Breast epithelium (tissue), 4 donors: ENCODE measurements at regions not wholly inside any gene's neighbourhood (a gene's known extent, or its start where the extent isn't known, plus 50 kb on each side); places are given as distances from the start of the nearest gene placed in this dataset.

Source experiments
- DNase-seq, 2 donors: peaks; one replicate each; pipeline ENCODE4 v3.0.0-alpha.2; 2019; ENCODE audit warnings: low spot score in 2 of 2
- H3K27ac ChIP-seq, 2 donors: fragments of 200-600 bp; sonication (generic) in 1 of 2; one replicate each; pipeline ENCODE4 v1.5.1; 2016 to 2019; ENCODE audit warnings: mild to moderate bottlenecking in 1 of 2
- H3K27me3 ChIP-seq, 2 donors: fragments of 200-600 bp; sonication (generic) in 1 of 2; one replicate each; pipeline versions ENCODE4 v1.5.1 to v1.6.0; 2017 to 2019; ENCODE audit warnings: control low read depth in 1 of 2, mild to moderate bottlenecking in 1 of 2
- H3K36me3 ChIP-seq: fragments of 200-600 bp; one replicate; pipeline ENCODE4 v1.5.1; 2019
- H3K4me1 ChIP-seq, 2 donors: fragments of 200-600 bp; sonication (generic); one replicate each; pipeline ENCODE4 v1.5.1; 2016 to 2019; ENCODE audit warnings: control low read depth in 1 of 2
- H3K4me3 ChIP-seq, 3 donors: fragments of 200-600 bp; sonication (generic); 1 replicate in 2 of 3; 2 replicates in 1 of 3; pipeline ENCODE4 v1.5.1; 2016 to 2019; ENCODE audit warnings: mild to moderate bottlenecking in 3 of 3, moderate library complexity in 2 of 3
- H3K9me3 ChIP-seq, 2 donors: fragments of 200-600 bp; sonication (generic) in 1 of 2; one replicate each; pipeline ENCODE4 v1.5.1; 2016 to 2019; ENCODE audit warnings: control low read depth in 1 of 2
- CTCF ChIP-seq, 3 donors: fragments of 450-650 bp; IDR thresholded peaks; one replicate each; pipeline ENCODE4 v1.5.1; 2016 to 2017; ENCODE audit warnings: antibody characterized with exemption in 3 of 3, mild to moderate bottlenecking in 3 of 3, moderate library complexity in 3 of 3
- POLR2A ChIP-seq: fragments of 450-650 bp; IDR thresholded peaks from one replicate; pipeline ENCODE4 v1.6.1; 2016; ENCODE audit warnings: antibody characterized with exemption, mild to moderate bottlenecking, moderate library complexity
- POLR2AphosphoS5 ChIP-seq, 3 donors: sonication (generic); formaldehyde crosslinking; IDR thresholded peaks; one replicate each; pipeline ENCODE4 v1.6.1; 2017; ENCODE audit warnings: antibody characterized with exemption in 3 of 3
- intact Hi-C: fragments of 100-400 bp; cut with DNase I; formaldehyde crosslinking; loops from one replicate; pipeline ENCODE4 v1.15.1; 2023; ENCODE audit warnings: low total_unique reads

GRCh38 chr10:111548084-111548726 is 471.4 kb downstream of the ADRA2A start:
- Histone ChIP-seq H3K27me3 (no peaks in the 10 kb centered on the region), H3K36me3 (no peaks in the 10 kb centered on the region), H3K9me3 (no peaks in the 10 kb centered on the region), H3K27ac (no peak overlapping the region), H3K4me1 (no peaks in the 10 kb centered on the region), H3K4me3 (no peak overlapping the region)
- intact Hi-C loops = no loop called here
- TF ChIP-seq POLR2AphosphoS5 (IDR thresholded peaks at IDR 0.05) (no peak), POLR2A (no peak), CTCF (IDR thresholded peaks at IDR 0.05) (no peak)
- no peak for DNase-seq

GRCh38 chr10:111551001-111551400 is 474.2 kb downstream of the ADRA2A start:
- Histone ChIP-seq H3K36me3 (no peaks in the 10 kb centered on the region), H3K4me3 (no peak overlapping the region), H3K4me1 (no peaks in the 10 kb centered on the region), H3K27me3 (no peaks in the 10 kb centered on the region), H3K9me3 (no peaks in the 10 kb centered on the region), H3K27ac (no peak overlapping the region)
- no peak for DNase-seq
- intact Hi-C loops = no loop called here
- TF ChIP-seq POLR2AphosphoS5 (IDR thresholded peaks at IDR 0.05) (no peak), CTCF (IDR thresholded peaks at IDR 0.05) (no peak), POLR2A (no peak)

- H3K4me3 ChIP-seq = no peak overlapping the region
- H3K9me3 ChIP-seq = no peaks in the 10 kb centered on the region
- TF ChIP-seq POLR2AphosphoS5 (IDR thresholded peaks at IDR 0.05) (no peak), POLR2A (no peak), CTCF (IDR thresholded peaks at IDR 0.05) (no peak)
- no peak overlapping the region for H3K27ac ChIP-seq
- H3K27me3 ChIP-seq = no peaks in the 10 kb centered on the region
- no peaks in the 10 kb centered on the region for H3K4me1 ChIP-seq
- no peaks in the 10 kb centered on the region for H3K36me3 ChIP-seq
- DNase-seq = no peak
- intact Hi-C loops = no loop called here
These were observed 479.8 kb downstream of the ADRA2A start for GRCh38 chr10:111556666-111557065.

- intact Hi-C loops = no loop called here
- Histone ChIP-seq H3K4me1 (no peaks in the 10 kb centered on the region), H3K27ac (no peak overlapping the region), H3K9me3 (no peaks in the 10 kb centered on the region), H3K27me3 (no peaks in the 10 kb centered on the region), H3K4me3 (no peak overlapping the region), H3K36me3 (no peaks in the 10 kb centered on the region)
- TF ChIP-seq POLR2A = no peak
- TF ChIP-seq POLR2AphosphoS5 (IDR thresholded peaks at IDR 0.05) = no peak
- TF ChIP-seq CTCF (IDR thresholded peaks at IDR 0.05) = no peak
- no peak for DNase-seq
These were observed 481.4 kb downstream of the ADRA2A start for GRCh38 chr10:111558211-111558610.

GRCh38 chr10:111560027-111560426 is 483.2 kb downstream of the ADRA2A start:
- Histone ChIP-seq H3K9me3 (no peaks in the 10 kb centered on the region), H3K4me3 (no peak overlapping the region), H3K36me3 (no peaks in the 10 kb centered on the region), H3K27ac (no peak overlapping the region), H3K27me3 (no peaks in the 10 kb centered on the region), H3K4me1 (no peaks in the 10 kb centered on the region)
- TF ChIP-seq POLR2A = no peak
- peak in 1 of 3 donors; percentile 21 for TF ChIP-seq POLR2AphosphoS5 (IDR thresholded peaks at IDR 0.05)
- no peak for DNase-seq
- intact Hi-C loops = no loop called here

DNA sequence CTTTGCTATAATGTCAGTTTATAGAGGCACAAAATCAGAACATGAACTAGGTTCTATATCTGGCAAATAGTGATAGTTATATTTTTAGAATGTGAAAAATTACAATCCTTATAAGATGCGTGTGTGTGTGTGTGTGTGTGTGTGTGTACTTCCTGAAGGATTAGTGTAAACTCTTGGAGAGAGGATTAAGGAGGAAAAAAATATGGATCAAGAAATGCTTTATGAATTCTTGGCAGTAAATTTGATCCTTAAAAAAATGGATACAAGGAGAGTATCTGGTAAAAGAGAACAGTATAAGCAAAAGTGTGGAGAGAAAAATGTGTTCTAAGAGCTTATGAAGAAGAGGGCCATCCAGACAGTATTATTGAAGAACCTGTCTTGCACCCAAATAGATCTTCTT is 484.3 kb downstream of the ADRA2A start:
- Histone ChIP-seq H3K27ac (no peak overlapping the region), H3K4me3 (no peak overlapping the region), H3K36me3 (no peaks in the 10 kb centered on the region), H3K4me1 (no peaks in the 10 kb centered on the region), H3K27me3 (no peaks in the 10 kb centered on the region), H3K9me3 (no peaks in the 10 kb centered on the region)
- TF ChIP-seq POLR2AphosphoS5 (IDR thresholded peaks at IDR 0.05) (no peak), CTCF (IDR thresholded peaks at IDR 0.05) (no peak), POLR2A (no peak)
- no peak for DNase-seq
- intact Hi-C loops = no loop called here
